ENCODE measurements at regions not wholly inside any gene's neighbourhood (a gene's known extent, or its start where the extent isn't known, plus 50 kb on each side); places are given as distances from the start of the nearest gene placed in this dataset.

DNA sequence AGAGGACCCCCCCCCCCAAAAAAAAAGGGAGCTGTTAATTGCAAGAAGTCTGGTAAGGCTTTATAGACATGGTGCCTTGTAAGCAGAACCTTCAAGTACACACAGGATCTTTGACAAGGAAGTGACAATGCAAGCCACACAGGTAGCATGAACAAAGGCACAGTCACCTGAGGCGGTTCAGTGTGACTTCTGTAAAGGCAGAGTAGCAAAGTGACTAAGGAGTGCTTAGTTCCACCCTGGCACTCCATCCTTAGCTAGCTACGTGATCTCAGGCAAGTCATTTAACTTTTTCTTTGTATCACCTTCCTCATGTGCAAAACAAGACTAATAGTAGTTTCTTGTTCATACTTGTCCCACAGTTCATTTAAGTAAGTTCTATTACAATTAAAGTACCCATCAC, 282.0 kb downstream of the PRELID2 start:
- TF ChIP-seq POLR2A (IDR thresholded peaks at IDR 0.05): no peak
- TF ChIP-seq, protein P1, sequence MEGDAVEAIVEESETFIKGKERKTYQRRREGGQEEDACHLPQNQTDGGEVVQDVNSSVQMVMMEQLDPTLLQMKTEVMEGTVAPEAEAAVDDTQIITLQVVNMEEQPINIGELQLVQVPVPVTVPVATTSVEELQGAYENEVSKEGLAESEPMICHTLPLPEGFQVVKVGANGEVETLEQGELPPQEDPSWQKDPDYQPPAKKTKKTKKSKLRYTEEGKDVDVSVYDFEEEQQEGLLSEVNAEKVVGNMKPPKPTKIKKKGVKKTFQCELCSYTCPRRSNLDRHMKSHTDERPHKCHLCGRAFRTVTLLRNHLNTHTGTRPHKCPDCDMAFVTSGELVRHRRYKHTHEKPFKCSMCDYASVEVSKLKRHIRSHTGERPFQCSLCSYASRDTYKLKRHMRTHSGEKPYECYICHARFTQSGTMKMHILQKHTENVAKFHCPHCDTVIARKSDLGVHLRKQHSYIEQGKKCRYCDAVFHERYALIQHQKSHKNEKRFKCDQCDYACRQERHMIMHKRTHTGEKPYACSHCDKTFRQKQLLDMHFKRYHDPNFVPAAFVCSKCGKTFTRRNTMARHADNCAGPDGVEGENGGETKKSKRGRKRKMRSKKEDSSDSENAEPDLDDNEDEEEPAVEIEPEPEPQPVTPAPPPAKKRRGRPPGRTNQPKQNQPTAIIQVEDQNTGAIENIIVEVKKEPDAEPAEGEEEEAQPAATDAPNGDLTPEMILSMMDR (IDR thresholded peaks at IDR 0.05): no peak
